ENCODE measurements at regions not wholly inside any gene's neighbourhood (a gene's known extent, or its start where the extent isn't known, plus 50 kb on each side); places are given as distances from the start of the nearest gene placed in this dataset.
"Not testable (repeated sequence)": the region's sequence is repeated elsewhere in the genome, so short reads cannot be mapped to it uniquely, and the experiment has no call there.

- Mint-ChIP-seq H3K27ac (no peak overlapping the region), H3K27me3 (no peaks in the 10 kb centered on the region), H3K36me3 (ENCODE audit: low read depth) (no peaks in the 10 kb centered on the region), H3K4me1 (no peaks in the 10 kb centered on the region), H3K4me3 (no peak overlapping the region)
- DNase-seq (no peak), ATAC-seq (no peak)
- H3K9me3 ChIP-seq (ENCODE audit: control insufficient read depth, low read length, poor library complexity, severe bottlenecking), result no peaks in the 10 kb centered on the region
Measured at GRCh38 chr14:41476526-41476925, 130.2 kb upstream of the LRFN5 start.

GRCh38 chr14:41461380-41461779 is 145.3 kb upstream of the LRFN5 start:
- Mint-ChIP-seq H3K36me3 (ENCODE audit: low read depth) (no peaks in the 10 kb centered on the region), H3K27me3 (no peaks in the 10 kb centered on the region), H3K27ac (no peak overlapping the region), H3K4me1 (no peaks in the 10 kb centered on the region), H3K4me3 (no peak overlapping the region)
- DNase-seq, result no peak
- no peaks in the 10 kb centered on the region for H3K9me3 ChIP-seq (ENCODE audit: control insufficient read depth, low read length, poor library complexity, severe bottlenecking)
- ATAC-seq, result no peak

GRCh38 chr14:41457393-41457792 is 149.3 kb upstream of the LRFN5 start:
- H3K4me1 Mint-ChIP-seq, result no peaks in the 10 kb centered on the region
- DNase-seq (no peak), ATAC-seq (no peak)
- H3K27me3 Mint-ChIP-seq, result no peaks in the 10 kb centered on the region
- no peak overlapping the region for H3K27ac Mint-ChIP-seq
- no peaks in the 10 kb centered on the region for H3K36me3 Mint-ChIP-seq (ENCODE audit: low read depth)
- H3K4me3 Mint-ChIP-seq, result no peak overlapping the region
- no peaks in the 10 kb centered on the region for H3K9me3 ChIP-seq (ENCODE audit: control insufficient read depth, low read length, poor library complexity, severe bottlenecking)

GRCh38 chr14:41449066-41449465 is 157.6 kb upstream of the LRFN5 start:
- DNase-seq, result no peak
- H3K9me3 ChIP-seq (ENCODE audit: control insufficient read depth, low read length, poor library complexity, severe bottlenecking), result no peaks in the 10 kb centered on the region
- H3K27me3 Mint-ChIP-seq, result no peaks in the 10 kb centered on the region
- H3K4me3 Mint-ChIP-seq, result no peak overlapping the region
- H3K27ac Mint-ChIP-seq, result no peak overlapping the region
- H3K4me1 Mint-ChIP-seq, result no peaks in the 10 kb centered on the region
- no peaks in the 10 kb centered on the region for H3K36me3 Mint-ChIP-seq (ENCODE audit: low read depth)
- no peak for ATAC-seq

GRCh38 chr14:41446008-41446407 is 160.7 kb upstream of the LRFN5 start:
- Mint-ChIP-seq H3K27me3 (no peaks in the 10 kb centered on the region), H3K4me3 (no peak overlapping the region), H3K27ac (no peak overlapping the region), H3K4me1 (no peaks in the 10 kb centered on the region), H3K36me3 (ENCODE audit: low read depth) (no peaks in the 10 kb centered on the region)
- ATAC-seq (no peak), DNase-seq (no peak)
- no peaks in the 10 kb centered on the region for H3K9me3 ChIP-seq (ENCODE audit: control insufficient read depth, low read length, poor library complexity, severe bottlenecking)

- no peak overlapping the region for H3K4me3 Mint-ChIP-seq
- H3K4me1 Mint-ChIP-seq, result no peaks in the 10 kb centered on the region
- ATAC-seq, result no peak
- no peaks in the 10 kb centered on the region for H3K9me3 ChIP-seq (ENCODE audit: control insufficient read depth, low read length, poor library complexity, severe bottlenecking)
- no peaks in the 10 kb centered on the region for H3K36me3 Mint-ChIP-seq (ENCODE audit: low read depth)
- DNase-seq, result no peak
- H3K27ac Mint-ChIP-seq, result no peak overlapping the region
- H3K27me3 Mint-ChIP-seq, result no peaks in the 10 kb centered on the region
Measured at GRCh38 chr14:41423503-41423902, 183.2 kb upstream of the LRFN5 start.

- not testable (repeated sequence) for H3K4me3 Mint-ChIP-seq; H3K4me1 Mint-ChIP-seq; H3K27ac Mint-ChIP-seq; H3K36me3 Mint-ChIP-seq (ENCODE audit: low read depth); DNase-seq; ATAC-seq; H3K27me3 Mint-ChIP-seq; H3K9me3 ChIP-seq (ENCODE audit: control insufficient read depth, low read length, poor library complexity, severe bottlenecking)
Measured at GRCh38 chr14:41421308-41421707, 185.4 kb upstream of the LRFN5 start.

GRCh38 chr14:41419709-41420108 is 187.0 kb upstream of the LRFN5 start:
- Mint-ChIP-seq H3K36me3 (ENCODE audit: low read depth) (no peaks in the 10 kb centered on the region), H3K27me3 (no peaks in the 10 kb centered on the region), H3K4me1 (no peaks in the 10 kb centered on the region), H3K27ac (no peak overlapping the region), H3K4me3 (no peak overlapping the region)
- no peak for ATAC-seq
- H3K9me3 ChIP-seq (ENCODE audit: control insufficient read depth, low read length, poor library complexity, severe bottlenecking), result no peaks in the 10 kb centered on the region
- DNase-seq, result no peak

- Mint-ChIP-seq H3K4me1 (no peaks in the 10 kb centered on the region), H3K27ac (no peak overlapping the region), H3K36me3 (ENCODE audit: low read depth) (no peaks in the 10 kb centered on the region), H3K4me3 (no peak overlapping the region), H3K27me3 (no peaks in the 10 kb centered on the region)
- ATAC-seq, result no peak
- no peaks in the 10 kb centered on the region for H3K9me3 ChIP-seq (ENCODE audit: control insufficient read depth, low read length, poor library complexity, severe bottlenecking)
- no peak for DNase-seq
Measured at GRCh38 chr14:41418851-41419250, 187.8 kb upstream of the LRFN5 start.

- no peaks in the 10 kb centered on the region for H3K36me3 Mint-ChIP-seq (ENCODE audit: low read depth)
- no peak for DNase-seq
- no peak overlapping the region for H3K4me3 Mint-ChIP-seq
- no peak overlapping the region for H3K27ac Mint-ChIP-seq
- H3K4me1 Mint-ChIP-seq, result no peaks in the 10 kb centered on the region
- H3K9me3 ChIP-seq (ENCODE audit: control insufficient read depth, low read length, poor library complexity, severe bottlenecking), result no peaks in the 10 kb centered on the region
- no peaks in the 10 kb centered on the region for H3K27me3 Mint-ChIP-seq
- ATAC-seq, result no peak
Measured at GRCh38 chr14:41409806-41410205, 196.9 kb upstream of the LRFN5 start.

GRCh38 chr14:41404126-41404525 is 202.6 kb upstream of the LRFN5 start:
- Mint-ChIP-seq H3K27ac (no peak overlapping the region), H3K27me3 (no peaks in the 10 kb centered on the region), H3K4me3 (no peak overlapping the region), H3K36me3 (ENCODE audit: low read depth) (no peaks in the 10 kb centered on the region), H3K4me1 (no peaks in the 10 kb centered on the region)
- ATAC-seq, result no peak
- no peak for DNase-seq
- H3K9me3 ChIP-seq (ENCODE audit: control insufficient read depth, low read length, poor library complexity, severe bottlenecking), result no peaks in the 10 kb centered on the region

- no peak for ATAC-seq
- no peak for DNase-seq
- Mint-ChIP-seq H3K27ac (no peak overlapping the region), H3K36me3 (ENCODE audit: low read depth) (no peaks in the 10 kb centered on the region), H3K4me3 (no peak overlapping the region), H3K27me3 (no peaks in the 10 kb centered on the region), H3K4me1 (no peaks in the 10 kb centered on the region)
- no peaks in the 10 kb centered on the region for H3K9me3 ChIP-seq (ENCODE audit: control insufficient read depth, low read length, poor library complexity, severe bottlenecking)
Measured at GRCh38 chr14:41403360-41403759, 203.3 kb upstream of the LRFN5 start.

- H3K4me1 Mint-ChIP-seq, result no peaks in the 10 kb centered on the region
- H3K27ac Mint-ChIP-seq, result no peak overlapping the region
- no peak overlapping the region for H3K4me3 Mint-ChIP-seq
- DNase-seq (no peak), ATAC-seq (no peak)
- H3K27me3 Mint-ChIP-seq, result no peaks in the 10 kb centered on the region
- no peaks in the 10 kb centered on the region for H3K36me3 Mint-ChIP-seq (ENCODE audit: low read depth)
- no peaks in the 10 kb centered on the region for H3K9me3 ChIP-seq (ENCODE audit: control insufficient read depth, low read length, poor library complexity, severe bottlenecking)
Measured at GRCh38 chr14:41397926-41398325, 208.8 kb upstream of the LRFN5 start.

- H3K9me3 ChIP-seq (ENCODE audit: control insufficient read depth, low read length, poor library complexity, severe bottlenecking), result no peaks in the 10 kb centered on the region
- Mint-ChIP-seq H3K4me3 (no peak overlapping the region), H3K27me3 (no peaks in the 10 kb centered on the region), H3K4me1 (no peaks in the 10 kb centered on the region), H3K27ac (no peak overlapping the region), H3K36me3 (ENCODE audit: low read depth) (no peaks in the 10 kb centered on the region)
- ATAC-seq, result no peak
- DNase-seq, result no peak
Measured at GRCh38 chr14:41393512-41393911, 213.2 kb upstream of the LRFN5 start.

GRCh38 chr14:41392226-41392625 is 214.4 kb upstream of the LRFN5 start:
- H3K36me3 Mint-ChIP-seq (ENCODE audit: low read depth), result no peaks in the 10 kb centered on the region
- H3K4me3 Mint-ChIP-seq, result no peak overlapping the region
- H3K27me3 Mint-ChIP-seq, result no peaks in the 10 kb centered on the region
- no peak overlapping the region for H3K27ac Mint-ChIP-seq
- ATAC-seq (no peak), DNase-seq (no peak)
- H3K9me3 ChIP-seq (ENCODE audit: control insufficient read depth, low read length, poor library complexity, severe bottlenecking), result no peaks in the 10 kb centered on the region
- no peaks in the 10 kb centered on the region for H3K4me1 Mint-ChIP-seq
